ENCODE measurements at regions not wholly inside any gene's neighbourhood (a gene's known extent, or its start where the extent isn't known, plus 50 kb on each side); places are given as distances from the start of the nearest gene placed in this dataset.
"Not testable (repeated sequence)": the region's sequence is repeated elsewhere in the genome, so short reads cannot be mapped to it uniquely, and the experiment has no call there.

DNA sequence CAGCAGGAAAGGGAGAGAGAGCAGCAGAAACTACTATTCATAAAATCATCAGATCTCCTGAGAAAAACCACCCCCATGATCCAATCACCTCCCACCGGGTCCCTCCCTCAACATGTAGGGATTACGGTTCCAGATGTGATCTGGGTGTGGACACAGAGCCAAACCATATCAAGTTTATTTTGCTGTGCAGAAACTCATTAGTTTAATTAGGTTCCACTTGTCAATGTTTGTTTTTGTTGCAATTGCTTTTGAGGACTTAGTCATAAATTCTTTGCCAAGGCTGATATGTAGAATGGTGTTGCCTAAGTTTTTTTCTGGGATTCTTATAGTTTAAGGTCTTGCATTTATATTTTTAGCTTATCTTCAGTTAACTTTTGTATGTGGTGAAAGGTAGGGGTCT, 422.0 kb upstream of the HS3ST5 start:
- no peak for DNase-seq

DNA sequence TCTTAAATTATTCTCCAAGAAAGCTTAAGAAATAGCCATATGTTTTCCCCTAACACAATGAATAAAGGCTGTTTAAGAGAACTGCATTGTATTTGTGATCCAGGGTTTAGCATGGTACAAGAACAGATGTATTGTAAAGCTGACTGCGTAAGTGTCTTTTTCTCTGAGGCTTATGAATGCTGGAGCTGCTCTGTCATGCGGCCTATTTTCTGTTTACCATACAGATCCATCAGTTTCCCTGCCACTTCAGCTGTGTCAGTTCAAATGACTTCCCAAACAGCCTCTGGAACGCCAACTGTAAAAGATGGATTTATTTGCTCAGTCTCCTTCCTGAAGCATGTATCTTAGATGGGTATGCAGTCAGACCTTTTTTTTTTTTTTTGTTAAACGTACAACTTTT, 419.3 kb upstream of the HS3ST5 start:
- no peak for DNase-seq

DNA sequence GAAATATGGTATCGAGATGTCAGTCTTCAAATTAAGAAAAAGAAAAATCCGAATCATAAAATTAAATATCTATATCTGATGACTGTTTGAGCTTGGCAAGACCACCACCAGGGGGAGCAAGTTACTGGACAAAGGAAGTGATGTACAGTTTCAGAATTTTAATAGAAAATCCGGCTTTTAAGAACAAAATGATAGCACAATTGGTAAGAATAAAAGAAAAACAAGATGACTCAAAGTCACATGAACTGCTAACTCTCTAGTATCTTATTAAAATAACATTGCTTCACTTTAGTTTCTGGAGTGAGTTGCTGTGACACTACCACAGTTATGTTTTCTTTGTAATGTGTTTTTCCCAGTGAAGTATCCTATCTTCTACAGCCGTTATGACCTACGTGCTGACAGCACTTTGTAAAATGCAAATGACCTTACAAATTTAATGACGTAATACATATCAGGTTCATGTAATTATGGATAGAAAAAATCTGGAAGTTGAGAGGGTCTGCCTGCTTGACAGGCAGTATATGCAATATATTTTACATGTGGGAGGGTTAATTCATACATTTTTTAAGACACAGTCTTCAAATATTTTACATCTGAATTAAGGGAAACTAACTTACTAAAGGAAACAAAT, 405.3 kb upstream of the HS3ST5 start:
- DNase-seq, result peak; percentile 74

- DNase-seq, result peak; percentile 5
Measured at GRCh38 chr6:114740547-114740946, 397.7 kb upstream of the HS3ST5 start.

GRCh38 chr6:114739656-114740055, 396.8 kb upstream of the HS3ST5 start:
- no peak for DNase-seq

DNA sequence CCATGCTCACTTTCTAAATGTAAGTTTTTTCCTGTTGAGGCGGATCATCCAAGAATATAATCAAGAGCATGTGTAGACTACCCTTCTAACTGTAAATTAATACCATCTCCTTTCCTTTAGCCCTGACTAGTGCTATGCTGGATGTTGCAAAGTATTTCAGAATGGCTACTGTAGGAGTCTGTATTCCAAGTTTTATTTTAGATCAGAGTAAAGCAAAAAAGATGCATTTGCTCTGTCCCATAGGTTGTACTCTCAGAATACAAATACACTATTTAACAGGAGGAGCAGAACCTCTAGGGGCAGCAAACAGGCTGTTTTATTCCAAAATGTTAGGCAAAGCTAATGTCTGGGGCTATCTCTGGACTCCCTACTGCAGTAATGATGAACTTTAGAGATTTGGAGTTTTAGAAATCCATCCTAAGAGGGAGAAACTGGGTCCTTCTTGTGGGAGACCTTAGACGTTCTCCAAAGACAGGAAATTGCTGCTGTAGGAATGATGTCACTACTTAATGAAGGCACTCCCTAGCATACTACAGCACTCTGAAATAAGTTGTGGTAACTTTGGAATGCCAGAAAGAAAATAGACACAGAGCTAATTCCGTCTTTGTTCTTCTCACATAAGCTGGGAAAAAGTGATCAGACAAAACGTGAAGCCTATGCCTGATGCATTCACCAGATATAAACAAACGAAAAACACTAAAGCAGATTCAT, 392.4 kb upstream of the HS3ST5 start:
- DNase-seq, result peak; percentile 66

DNA sequence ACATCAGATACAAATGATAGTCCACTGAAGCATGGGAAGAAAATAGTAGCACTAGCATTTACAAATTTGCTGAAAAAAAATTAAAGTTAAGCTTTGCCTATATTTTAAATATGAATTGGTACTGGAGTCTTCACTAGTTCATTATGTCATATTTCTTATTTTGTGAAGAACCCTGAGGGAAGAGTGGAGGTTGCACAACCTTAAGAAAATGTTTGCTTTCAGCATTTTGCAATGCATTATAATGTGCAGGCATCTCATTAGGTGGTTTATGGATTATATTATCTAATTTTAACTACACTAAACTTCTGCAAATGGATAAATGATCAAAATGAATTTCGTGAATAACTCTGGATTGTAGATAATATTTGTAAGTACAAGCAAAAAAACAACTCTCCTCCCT, 390.8 kb upstream of the HS3ST5 start:
- no peak for DNase-seq

GRCh38 chr6:114718716-114719270, 376.0 kb upstream of the HS3ST5 start:
- no peak for DNase-seq

- no peak for DNase-seq
Measured at GRCh38 chr6:114718186-114718585, 375.4 kb upstream of the HS3ST5 start.

GRCh38 chr6:114714836-114715507, 372.1 kb upstream of the HS3ST5 start:
- DNase-seq, result no peak

GRCh38 chr6:114713690-114714089, 370.9 kb upstream of the HS3ST5 start:
- no peak for DNase-seq

DNA sequence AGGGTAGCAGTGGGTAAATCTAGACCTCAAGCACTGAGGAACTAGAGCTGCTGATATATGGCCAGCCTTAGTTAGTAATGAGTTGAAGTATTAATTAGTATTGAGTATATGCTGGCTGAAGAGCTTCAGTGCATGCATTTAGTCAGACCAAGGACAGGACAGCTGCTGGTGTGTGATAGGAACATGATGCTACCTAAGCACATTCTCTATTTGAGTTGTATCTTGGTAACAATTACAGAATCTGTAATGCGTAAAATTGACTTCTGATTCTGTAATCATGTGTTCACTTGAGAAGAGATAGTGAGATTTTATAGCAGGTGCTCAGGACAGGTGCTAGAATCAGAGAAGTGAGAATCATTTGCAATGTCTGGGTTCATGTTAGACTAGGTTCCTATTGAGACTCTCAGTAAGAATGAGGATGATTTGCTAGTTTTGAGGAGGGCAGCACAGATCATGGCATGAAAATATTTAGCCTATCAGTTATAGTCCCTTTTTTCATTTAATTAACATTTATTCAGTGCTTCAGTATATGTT, 369.4 kb upstream of the HS3ST5 start:
- DNase-seq, result no peak

DNA sequence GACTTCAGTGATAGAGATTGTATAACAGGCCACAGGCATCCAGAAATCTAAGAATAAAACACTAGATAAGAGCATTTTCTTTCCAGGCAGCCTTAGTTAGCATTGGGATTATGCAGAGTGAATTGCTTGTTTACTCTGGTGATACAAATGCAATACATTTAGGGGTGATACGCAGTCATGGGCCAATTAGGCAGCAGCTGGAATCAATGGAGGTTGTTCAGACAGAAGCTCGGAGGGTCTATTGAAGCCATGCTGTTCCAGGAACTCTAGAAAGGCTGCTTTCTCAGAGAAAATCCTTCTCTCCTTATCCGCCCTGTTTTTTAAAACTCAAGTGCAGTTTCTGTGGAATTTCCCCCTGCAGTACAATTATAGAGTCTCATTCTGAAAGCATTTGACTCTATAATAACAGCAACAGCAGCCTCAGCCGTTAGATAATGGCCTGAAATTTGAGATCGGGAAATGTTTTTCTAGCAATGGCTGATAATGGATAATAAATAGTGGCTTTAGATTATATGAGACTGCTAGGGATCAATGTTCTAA, 364.3 kb upstream of the HS3ST5 start:
- DNase-seq, result no peak

- no peak for DNase-seq
Measured at GRCh38 chr6:114690625-114691024, 347.8 kb upstream of the HS3ST5 start.

DNA sequence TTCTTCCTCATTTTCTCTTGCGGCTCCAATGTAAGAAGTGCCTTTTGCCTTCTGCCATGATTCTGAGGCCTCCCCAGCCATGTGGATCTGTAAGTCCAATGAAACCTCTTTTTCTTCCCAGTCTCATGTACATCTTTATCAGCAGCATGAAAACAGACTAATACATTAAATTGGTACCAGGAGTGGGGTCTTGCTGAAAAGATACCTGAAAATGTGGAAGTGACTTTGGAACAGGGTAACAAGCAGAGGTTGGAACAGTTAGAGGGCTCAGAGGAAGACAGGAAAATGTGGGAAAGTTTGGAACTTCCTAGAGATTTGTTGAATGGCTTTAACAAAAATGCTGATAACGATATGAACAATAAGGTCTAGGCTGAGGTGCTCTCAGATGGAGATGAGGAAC, 316.7 kb upstream of the HS3ST5 start:
- DNase-seq, result no peak

DNA sequence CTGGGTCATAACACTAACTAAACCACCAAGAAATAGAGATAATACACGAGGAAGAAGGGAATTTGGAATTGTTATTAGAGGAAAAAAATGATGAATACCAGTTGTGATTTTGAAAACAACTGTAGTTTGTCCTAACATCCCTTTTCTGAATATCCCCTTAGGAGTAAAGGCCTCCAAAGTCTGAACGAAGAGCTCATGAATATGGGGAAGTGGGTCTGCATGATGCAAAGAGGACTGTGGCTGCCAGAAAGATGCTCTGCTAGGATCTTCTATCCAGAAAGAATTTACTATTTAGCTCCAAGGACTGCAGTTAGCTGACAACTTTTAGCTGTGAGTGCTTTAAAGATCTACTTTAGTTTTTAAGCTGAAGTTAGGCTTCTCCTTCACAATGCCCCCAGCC, 308.8 kb upstream of the HS3ST5 start:
- no peak for DNase-seq

- DNase-seq, result no peak
Measured at GRCh38 chr6:114650891-114651290, 308.1 kb upstream of the HS3ST5 start.

GRCh38 chr6:114649298-114649697, 306.5 kb upstream of the HS3ST5 start:
- DNase-seq, result no peak

- no peak for DNase-seq
Measured at GRCh38 chr6:114648847-114649246, 306.0 kb upstream of the HS3ST5 start.

- peak; percentile 6 for DNase-seq
Measured at GRCh38 chr6:114638341-114638740, 295.5 kb upstream of the HS3ST5 start.

GRCh38 chr6:114634016-114634415, 291.2 kb upstream of the HS3ST5 start:
- DNase-seq, result no peak

DNA sequence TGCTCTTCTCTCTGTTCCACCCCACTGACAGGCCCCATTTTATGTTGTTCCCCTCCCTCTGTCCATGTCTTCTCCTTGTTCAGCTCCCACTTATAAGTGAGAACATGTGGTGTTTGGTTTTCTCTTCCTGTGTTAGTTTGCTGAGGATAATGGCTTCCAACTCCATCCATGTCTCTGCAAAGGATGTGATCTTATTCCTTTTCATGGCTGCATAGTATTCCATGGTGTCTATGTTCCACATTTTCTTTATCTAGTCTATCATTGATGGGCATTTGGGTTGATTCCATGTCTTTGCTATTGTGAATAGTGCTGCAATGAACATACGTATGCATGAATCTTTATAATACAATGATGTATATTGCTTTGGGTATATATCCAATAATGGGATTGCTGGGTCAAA, 283.4 kb upstream of the HS3ST5 start:
- DNase-seq, result not testable (repeated sequence)

DNA sequence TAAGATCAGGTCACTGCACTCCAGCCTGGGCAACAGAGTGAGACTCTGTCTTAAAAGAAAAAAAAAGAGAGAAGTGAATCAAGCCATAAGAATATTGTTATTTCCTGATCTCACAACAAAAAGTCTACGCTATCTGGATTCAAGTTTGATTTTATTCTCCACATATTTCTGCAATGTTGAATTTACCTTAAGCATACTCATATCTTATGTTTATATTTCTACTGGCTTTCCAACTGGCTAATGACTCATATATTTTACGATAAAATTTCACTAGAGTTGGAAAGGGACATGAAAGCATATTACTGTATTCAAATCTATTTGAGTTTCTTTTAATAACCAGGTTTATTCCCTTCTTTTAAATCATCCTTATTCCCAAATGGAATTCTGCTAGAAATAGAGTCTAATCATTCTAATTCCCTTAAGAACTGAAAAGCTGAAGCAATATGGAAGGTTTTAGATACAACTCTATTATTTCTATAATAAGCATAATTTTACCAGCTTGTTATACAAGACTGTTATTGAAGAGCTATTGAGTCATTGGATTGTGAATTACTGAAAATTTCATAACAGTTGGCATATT, 276.9 kb upstream of the HS3ST5 start:
- DNase-seq, result no peak

Data from fibroblast of skin of scalp (primary cell).